IMR-90 (cell line): ENCODE measurements at regions not wholly inside any gene's neighbourhood (a gene's known extent, or its start where the extent isn't known, plus 50 kb on each side); places are given as distances from the start of the nearest gene placed in this dataset.

Experiments used
- ATAC-seq: fragments of 200-7000 bp; cut with Tn5 transposase; 2 replicates; pipeline ENCODE4 v1.9.1; 2020; ENCODE audit warnings: low read depth, mild to moderate bottlenecking, moderate library complexity
- BruUV-seq: library from RNA; stranded (reverse); fragments of 400-500 nt; replicated peaks from 2 replicates; lab custom pipeline; 2021; lab: Mats Ljungman, UMichigan
- CTCF ChIA-PET: fragments of 300-600 bp; formaldehyde crosslinking; extraction: SDS; loops from one replicate; lab custom pipeline; 2021; ENCODE audit warnings: antibody characterized with exemption; lab: Yijun Ruan, JAX
- POLR2A ChIA-PET: fragments of 300-600 bp; sonication (Branson Sonifier 250); formaldehyde crosslinking; loops from one replicate; lab custom pipeline; 2022; ENCODE audit warnings: antibody characterized with exemption; ENCODE audit not compliant: unreplicated experiment; lab: Charles Lee
- DNase-seq: peaks from one replicate; pipeline ENCODE4 v3.0.0; 2013
- H2AFZ ChIP-seq: replicated peaks from 2 replicates; pipeline ENCODE3; 2013; ENCODE audit warnings: low read length, mild to moderate bottlenecking; ENCODE audit not compliant: poor library complexity
- H2AK5ac ChIP-seq: 2 replicates; pipeline ENCODE4 v1.6.1; 2013; ENCODE audit warnings: low read depth, low read length, inconsistent platforms
- H2AK9ac ChIP-seq: replicated peaks from 2 replicates; pipeline ENCODE3; 2013; ENCODE audit warnings: mild to moderate bottlenecking, low read depth, low read length, moderate library complexity; ENCODE audit not compliant: poor library complexity
- H2BK120ac ChIP-seq: 2 replicates; pipeline ENCODE4 v1.6.1; 2013; ENCODE audit warnings: low read depth, low read length, inconsistent platforms
- H2BK15ac ChIP-seq: 3 replicates; pipeline ENCODE4 v1.6.1; 2013; ENCODE audit warnings: low read depth, low read length, inconsistent platforms
- H2BK20ac ChIP-seq: 2 replicates; pipeline ENCODE4 v1.6.1; 2013; ENCODE audit warnings: low read depth, mild to moderate bottlenecking, inconsistent platforms, low read length, moderate library complexity
- H2BK5ac ChIP-seq: 2 replicates; pipeline ENCODE4 v1.6.1; 2013; ENCODE audit warnings: mild to moderate bottlenecking, low read depth, low read length, inconsistent platforms; ENCODE audit not compliant: poor library complexity, severe bottlenecking
- H3K14ac ChIP-seq: replicated peaks from 2 replicates; pipeline ENCODE4 v1.6.1; 2013; ENCODE audit warnings: low read depth, low read length, inconsistent platforms
- H3K18ac ChIP-seq: 2 replicates; pipeline ENCODE4 v1.6.1; 2013; ENCODE audit warnings: low read depth, low read length, control low read depth
- H3K23ac ChIP-seq: 2 replicates; pipeline ENCODE4 v1.6.1; 2013; ENCODE audit warnings: low read depth, low read length, inconsistent platforms
- H3K27ac ChIP-seq: 2 replicates; pipeline ENCODE4 v1.5.1; 2013; ENCODE audit warnings: mild to moderate bottlenecking, control low read depth, low read length; ENCODE audit not compliant: insufficient read depth
- H3K27me3 ChIP-seq: 2 replicates; pipeline ENCODE4 v1.6.1; 2013; ENCODE audit warnings: low read length; ENCODE audit not compliant: control insufficient read depth, insufficient read depth
- H3K36me3 ChIP-seq: 2 replicates; pipeline ENCODE4 v1.6.1; 2013; ENCODE audit warnings: low read length, mixed read lengths; ENCODE audit not compliant: control insufficient read depth, insufficient read depth
- H3K4ac ChIP-seq: 2 replicates; pipeline ENCODE4 v1.6.1; 2013; ENCODE audit warnings: low read depth, low read length, inconsistent platforms
- H3K4me1 ChIP-seq: 2 replicates; pipeline ENCODE4 v1.6.1; 2013; ENCODE audit warnings: low read length, mixed read lengths; ENCODE audit not compliant: control insufficient read depth, insufficient read depth
- H3K4me2 ChIP-seq: 2 replicates; pipeline ENCODE4 v1.6.1; 2013; ENCODE audit warnings: low read depth, mild to moderate bottlenecking, control low read depth, low read length, moderate library complexity
- H3K4me3 ChIP-seq: 2 replicates; pipeline ENCODE4 v1.5.1; 2013; ENCODE audit warnings: low read depth, mild to moderate bottlenecking, control low read depth, low read length, moderate library complexity; ENCODE audit not compliant: insufficient read depth
- H3K56ac ChIP-seq: 2 replicates; pipeline ENCODE4 v1.6.1; 2013; ENCODE audit warnings: low read length, inconsistent platforms; ENCODE audit not compliant: insufficient read depth; ENCODE audit errors: extremely low read depth
- H3K79me1 ChIP-seq, 2 experiments: 2 replicates each; pipeline ENCODE4 v1.6.1; 2013; ENCODE audit warnings: low read length in 2 of 2, inconsistent platforms in 1 of 2, low read depth in 1 of 2
- H3K9ac ChIP-seq: 2 replicates; pipeline ENCODE4 v1.6.1; 2013; ENCODE audit warnings: low read depth, low read length, control low read depth
- H3K9me1 ChIP-seq: 2 replicates; pipeline ENCODE4 v1.6.1; 2013; ENCODE audit warnings: low read length, inconsistent platforms; ENCODE audit not compliant: insufficient read depth
- H3K9me3 ChIP-seq: 2 replicates; pipeline ENCODE4 v1.6.1; 2013; ENCODE audit warnings: low read length; ENCODE audit not compliant: control insufficient read depth, insufficient read depth
- H4K20me1 ChIP-seq: 2 replicates; pipeline ENCODE4 v1.6.1; 2013; ENCODE audit warnings: low read length, inconsistent platforms; ENCODE audit not compliant: insufficient read depth
- H4K5ac ChIP-seq: 2 replicates; pipeline ENCODE4 v1.6.1; 2013; ENCODE audit warnings: mild to moderate bottlenecking, low read depth, low read length, control low read depth
- H4K8ac ChIP-seq, 2 experiments: 2 replicates each; pipeline ENCODE4 v1.6.1; 2013; ENCODE audit warnings: low read depth in 2 of 2, low read length in 2 of 2, control low read depth in 1 of 2, inconsistent platforms in 1 of 2
- H4K91ac ChIP-seq: 2 replicates; pipeline ENCODE4 v1.6.1; 2013; ENCODE audit warnings: low read depth, low read length, inconsistent platforms; ENCODE audit not compliant: insufficient read depth
- ELK1 ChIP-seq: fragments of 150-350 bp; IDR thresholded peaks from 2 replicates; pipeline ENCODE4 v1.6.1; 2016; ENCODE audit warnings: low read depth, mild to moderate bottlenecking, low read length, moderate library complexity, borderline replicate concordance
- FOS ChIP-seq: fragments of 150-350 bp; IDR thresholded peaks from 2 replicates; pipeline ENCODE4 v1.6.1; 2016; ENCODE audit warnings: low read depth, low read length
- RAD21 ChIP-seq: IDR thresholded peaks from 2 replicates; pipeline ENCODE4 v1.6.1; 2012; ENCODE audit warnings: low read length, improper control_type of control experiment
- USF2 ChIP-seq: fragments of 150-350 bp; IDR thresholded peaks from 2 replicates; pipeline ENCODE4 v1.6.1; 2017; ENCODE audit warnings: mild to moderate bottlenecking, antibody characterized with exemption, low read length, low read depth
- WGBS, 2 experiments: methylation state at CpG; one replicate each; pipeline versions ENCODE4 v1.1.5 to v1.1.7; 2013; ENCODE audit warnings: missing lambda C conversion rate in 2 of 2; ENCODE audit not compliant: insufficient read length in 1 of 2; ENCODE audit errors: extremely low coverage in 2 of 2; 5-methylcytosine and 5-hydroxymethylcytosine counted together
- dilution Hi-C: fragments of 300-500 bp; cut with HindIII; formaldehyde crosslinking; loops from one replicate; pipeline ENCODE4 v1.14.3; 2018; ENCODE audit warnings: low sequenced_read_pairs; ENCODE audit not compliant: unreplicated experiment
- in situ Hi-C: fragments of 300-500 bp; cut with MboI; formaldehyde crosslinking; loops from 3 replicates; pipeline ENCODE4 v1.14.3; 2019; ENCODE audit warnings: low sequenced_read_pairs, inconsistent platforms, mixed read lengths
- intact Hi-C: fragments of 100-400 bp; cut with micrococcal nuclease; formaldehyde crosslinking; loops from 2 replicates; pipeline ENCODE4 v1.10.0; 2022

GRCh38 chr2:64274399-64275173 is 130.4 kb upstream of the PELI1 start:
- 100% methylated on average over 1 of the region's 2 CpGs; no CpG with 5 or more reads in 1 of the 2 experiments for WGBS, 2 experiments
- H3K14ac ChIP-seq = no peak overlapping the region; the same call in 1 of the 2 replicates
- no peaks in the 10 kb centered on the region for H3K36me3 ChIP-seq
- H2BK5ac ChIP-seq = no peak overlapping the region
- no peak overlapping the region for H3K4me2 ChIP-seq
- H3K4me1 ChIP-seq = peaks cover 27% of the 10 kb centered on the region
- H2BK120ac ChIP-seq = peak overlapping the region; percentile 78
- peak overlapping the region; percentile 29; the same call in 1 of the 2 replicates for H4K91ac ChIP-seq
- no peaks in the 10 kb centered on the region for H3K27me3 ChIP-seq
- no peak overlapping the region for H4K5ac ChIP-seq
- peak overlapping the region; percentile 51 for H3K4ac ChIP-seq
- TF ChIP-seq USF2 (no peak), RAD21 (no peak), FOS (no peak), ELK1 (no peak)
- H4K20me1 ChIP-seq = no peaks in the 10 kb centered on the region
- H3K23ac ChIP-seq = no peak overlapping the region
- DNase-seq (no peak), ATAC-seq (no peak)
- no peak overlapping the region for H3K4me3 ChIP-seq
- in situ Hi-C loops (no loop called here), intact Hi-C loops (no loop called here), dilution Hi-C loops (no loop called here)
- H3K79me1 ChIP-seq = no peaks in the 10 kb centered on the region
- H4K8ac ChIP-seq = peak overlapping the region in 1 of 2 experiments; percentile 32; a peak in 1 of 4 replicates
- H3K18ac ChIP-seq = no peak overlapping the region
- H3K56ac ChIP-seq = no peak overlapping the region
- H3K27ac ChIP-seq = no peak overlapping the region
- H2BK20ac ChIP-seq = peak overlapping the region; percentile 44
- peak overlapping the region; percentile 7; the same call in 1 of the 3 replicates for H2BK15ac ChIP-seq
- POLR2A ChIA-PET = no interaction called here
- peak overlapping the region; percentile 74; the same call in 1 of the 2 replicates for H2AK5ac ChIP-seq
- BruUV-seq = no TSS peak
- CTCF ChIA-PET = no interaction called here
- H3K9me3 ChIP-seq = no peaks in the 10 kb centered on the region
- H2AFZ ChIP-seq = no peak overlapping the region
- no peak overlapping the region for H2AK9ac ChIP-seq
- peaks cover 23% of the 10 kb centered on the region for H3K9me1 ChIP-seq
- no peak overlapping the region for H3K9ac ChIP-seq
